Dendritic cell treated with granulocyte-macrophage colony-stimulating factor and Interleukin-4, amounts not matched to agents 40 ng/mL and 50 ng/mL, for 4 days (primary cell): ENCODE measurements at regions not wholly inside any gene's neighbourhood (a gene's known extent, or its start where the extent isn't known, plus 50 kb on each side); places are given as distances from the start of the nearest gene placed in this dataset.

ENCODE experiments used
- H3K27ac Mint-ChIP-seq: one replicate; pipeline ENCODE4 v1.8.0; 2022; ENCODE audit warnings: mild to moderate bottlenecking, mixed read lengths
- H3K27me3 Mint-ChIP-seq: one replicate; pipeline ENCODE4 v1.8.0; 2022; ENCODE audit warnings: mild to moderate bottlenecking, mixed read lengths
- H3K36me3 Mint-ChIP-seq: one replicate; pipeline ENCODE4 v1.8.0; 2022; ENCODE audit warnings: low read depth, mixed read lengths
- H3K4me1 Mint-ChIP-seq: one replicate; pipeline ENCODE4 v1.8.0; 2022; ENCODE audit warnings: low read depth, mixed read lengths
- H3K4me3 Mint-ChIP-seq: one replicate; pipeline ENCODE4 v1.8.0; 2022; ENCODE audit warnings: mild to moderate bottlenecking, moderate library complexity, mixed read lengths
- H3K9me3 Mint-ChIP-seq: one replicate; pipeline ENCODE4 v1.8.0; 2022; ENCODE audit warnings: mixed read lengths
- intact Hi-C: fragments of 100-400 bp; cut with micrococcal nuclease; formaldehyde crosslinking; loops from one replicate; pipeline ENCODE4 v1.15.0; 2022

DNA sequence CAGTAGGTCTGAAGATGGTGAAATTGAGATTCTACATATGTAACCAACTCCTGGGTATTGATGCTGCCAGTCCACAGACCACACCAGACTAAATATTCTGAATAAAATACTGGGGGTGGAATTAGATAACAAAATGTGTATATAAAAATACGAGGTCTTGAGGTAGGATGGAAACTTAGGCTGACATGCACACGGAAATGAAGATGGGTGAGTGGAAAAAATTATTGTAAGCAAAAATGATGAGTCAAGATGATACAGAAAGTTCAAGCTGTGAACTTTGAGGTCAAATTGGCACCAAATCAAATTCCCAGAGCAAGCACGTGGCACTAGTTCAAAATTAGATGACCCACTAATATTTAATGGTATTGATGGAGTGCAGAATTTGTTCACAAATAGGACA lies 713.4 kb upstream of the ACO1 start:
- H3K4me1 Mint-ChIP-seq: no peaks in the 10 kb centered on the region
- intact Hi-C loops: no loop called here
- no peaks in the 10 kb centered on the region for H3K36me3 Mint-ChIP-seq
- H3K4me3 Mint-ChIP-seq: no peak overlapping the region
- H3K27ac Mint-ChIP-seq: no peak overlapping the region
- H3K27me3 Mint-ChIP-seq: no peaks in the 10 kb centered on the region
- H3K9me3 Mint-ChIP-seq: peaks cover 7% of the 10 kb centered on the region

- no peaks in the 10 kb centered on the region for H3K36me3 Mint-ChIP-seq
- H3K9me3 Mint-ChIP-seq: no peaks in the 10 kb centered on the region
- intact Hi-C loops: no loop called here
- H3K4me3 Mint-ChIP-seq: no peak overlapping the region
- no peaks in the 10 kb centered on the region for H3K4me1 Mint-ChIP-seq
- no peak overlapping the region for H3K27ac Mint-ChIP-seq
- H3K27me3 Mint-ChIP-seq: no peaks in the 10 kb centered on the region
Observed at GRCh38 chr9:31674264-31674663, 710.2 kb upstream of the ACO1 start.

DNA sequence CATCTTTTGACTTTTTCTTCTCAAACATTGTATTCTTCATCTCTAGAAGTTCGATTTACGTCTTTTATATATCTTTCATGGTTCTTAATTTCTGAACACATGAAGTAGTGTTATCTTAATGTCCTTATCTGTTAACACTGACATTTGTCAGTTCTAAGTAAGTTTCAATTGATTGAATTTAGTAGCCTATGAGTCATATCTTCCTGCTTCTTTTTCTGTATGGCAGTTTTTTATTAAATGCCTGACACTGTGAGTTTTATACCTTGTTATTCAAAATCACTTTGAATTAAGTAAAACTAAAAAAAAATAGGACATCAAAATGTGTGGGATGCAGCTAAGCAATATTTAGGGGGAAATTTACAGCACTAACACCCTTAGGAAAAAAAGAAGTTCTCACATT lies 707.0 kb upstream of the ACO1 start:
- peaks cover 9% of the 10 kb centered on the region for H3K9me3 Mint-ChIP-seq
- no peaks in the 10 kb centered on the region for H3K4me1 Mint-ChIP-seq
- H3K27me3 Mint-ChIP-seq: no peaks in the 10 kb centered on the region
- no peak overlapping the region for H3K27ac Mint-ChIP-seq
- intact Hi-C loops: no loop called here
- no peak overlapping the region for H3K4me3 Mint-ChIP-seq
- no peaks in the 10 kb centered on the region for H3K36me3 Mint-ChIP-seq

DNA sequence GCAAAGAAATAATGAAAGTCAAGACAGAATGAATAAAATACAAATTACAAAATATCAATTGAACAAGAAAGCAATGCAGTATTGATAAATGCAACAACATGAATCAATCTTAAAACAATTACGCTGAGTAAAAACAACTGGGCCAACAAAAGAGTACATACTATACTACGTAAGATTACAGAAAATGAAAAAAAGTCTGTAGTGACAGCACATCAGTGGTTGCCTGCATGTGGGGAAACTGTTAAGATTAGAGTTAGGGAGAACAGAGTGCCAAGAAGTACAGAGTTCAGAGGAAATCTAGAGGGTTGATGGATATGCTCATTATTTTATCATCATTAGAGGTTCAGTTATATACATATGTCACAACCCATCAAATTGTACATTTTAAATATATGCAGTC lies 706.6 kb upstream of the ACO1 start:
- Mint-ChIP-seq H3K27ac (no peak overlapping the region), H3K4me3 (no peak overlapping the region), H3K4me1 (no peaks in the 10 kb centered on the region), H3K36me3 (no peaks in the 10 kb centered on the region), H3K9me3 (peaks cover 9% of the 10 kb centered on the region), H3K27me3 (no peaks in the 10 kb centered on the region)
- intact Hi-C loops: no loop called here

- no peaks in the 10 kb centered on the region for H3K27me3 Mint-ChIP-seq
- H3K4me1 Mint-ChIP-seq: no peaks in the 10 kb centered on the region
- H3K9me3 Mint-ChIP-seq: peaks cover 9% of the 10 kb centered on the region
- intact Hi-C loops: no loop called here
- H3K4me3 Mint-ChIP-seq: no peak overlapping the region
- H3K27ac Mint-ChIP-seq: no peak overlapping the region
- no peaks in the 10 kb centered on the region for H3K36me3 Mint-ChIP-seq
Observed at GRCh38 chr9:31683116-31683515, 701.3 kb upstream of the ACO1 start.

- Mint-ChIP-seq H3K36me3 (no peaks in the 10 kb centered on the region), H3K4me1 (no peaks in the 10 kb centered on the region), H3K9me3 (peaks cover 24% of the 10 kb centered on the region), H3K27me3 (no peaks in the 10 kb centered on the region), H3K27ac (no peak overlapping the region), H3K4me3 (no peak overlapping the region)
- intact Hi-C loops: no loop called here
Observed at GRCh38 chr9:31697956-31698355, 686.5 kb upstream of the ACO1 start.

DNA sequence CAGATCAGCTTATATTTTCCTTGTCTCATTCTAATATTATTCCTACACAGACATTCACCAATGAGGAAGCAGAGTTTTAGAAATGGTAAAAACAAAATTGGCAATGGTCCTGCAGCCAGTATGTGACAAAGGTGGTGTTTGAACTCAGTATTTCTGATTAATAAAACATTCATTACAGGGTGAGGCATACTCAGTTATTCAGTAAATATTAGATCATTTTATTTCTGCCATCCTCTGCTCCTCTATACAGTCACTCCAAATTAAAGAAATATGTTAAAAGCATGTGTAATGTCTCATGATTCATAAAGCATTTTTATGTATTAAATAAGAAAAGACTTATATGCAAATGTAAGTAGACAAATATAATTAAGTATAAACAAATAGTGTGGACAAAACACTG lies 684.6 kb upstream of the ACO1 start:
- Mint-ChIP-seq H3K4me1 (no peaks in the 10 kb centered on the region), H3K36me3 (no peaks in the 10 kb centered on the region), H3K4me3 (no peak overlapping the region), H3K9me3 (peaks cover 24% of the 10 kb centered on the region), H3K27me3 (no peaks in the 10 kb centered on the region), H3K27ac (no peak overlapping the region)
- intact Hi-C loops: no loop called here

- no peaks in the 10 kb centered on the region for H3K4me1 Mint-ChIP-seq
- H3K27ac Mint-ChIP-seq: no peak overlapping the region
- no peaks in the 10 kb centered on the region for H3K27me3 Mint-ChIP-seq
- no peak overlapping the region for H3K4me3 Mint-ChIP-seq
- intact Hi-C loops: no loop called here
- peaks cover 24% of the 10 kb centered on the region for H3K9me3 Mint-ChIP-seq
- H3K36me3 Mint-ChIP-seq: no peaks in the 10 kb centered on the region
Observed at GRCh38 chr9:31700252-31701045, 684.0 kb upstream of the ACO1 start.

- Mint-ChIP-seq H3K27ac (no peak overlapping the region), H3K36me3 (no peaks in the 10 kb centered on the region), H3K9me3 (peaks cover 16% of the 10 kb centered on the region), H3K4me3 (no peak overlapping the region), H3K4me1 (no peaks in the 10 kb centered on the region), H3K27me3 (no peaks in the 10 kb centered on the region)
- intact Hi-C loops: no loop called here
Observed at GRCh38 chr9:31702957-31703356, 681.5 kb upstream of the ACO1 start.

DNA sequence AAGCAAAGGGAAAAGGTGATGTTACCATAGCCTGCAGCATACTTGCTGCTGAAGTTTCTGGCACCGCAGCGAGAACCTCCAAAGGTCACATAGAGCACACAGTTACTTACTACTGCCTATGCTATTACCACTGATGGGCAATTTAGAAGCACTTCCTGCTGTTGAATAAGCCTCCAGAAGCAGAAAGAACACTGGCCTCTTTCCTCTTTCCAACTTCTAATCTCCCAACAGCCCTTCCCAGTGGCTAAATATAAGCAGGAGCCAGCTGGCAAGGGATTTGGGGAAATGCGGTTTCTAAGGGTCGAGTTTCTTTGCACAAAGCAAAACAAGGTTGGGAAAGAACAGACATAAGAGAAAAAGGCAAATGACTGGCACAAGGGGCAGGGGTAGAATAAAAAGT lies 669.2 kb upstream of the ACO1 start:
- H3K4me1 Mint-ChIP-seq: no peaks in the 10 kb centered on the region
- no peak overlapping the region for H3K27ac Mint-ChIP-seq
- peaks cover 8% of the 10 kb centered on the region for H3K9me3 Mint-ChIP-seq
- H3K4me3 Mint-ChIP-seq: no peak overlapping the region
- H3K36me3 Mint-ChIP-seq: no peaks in the 10 kb centered on the region
- intact Hi-C loops: no loop called here
- H3K27me3 Mint-ChIP-seq: no peaks in the 10 kb centered on the region

GRCh38 chr9:31719262-31719661 lies 665.2 kb upstream of the ACO1 start:
- intact Hi-C loops: no loop called here
- Mint-ChIP-seq H3K27me3 (no peaks in the 10 kb centered on the region), H3K4me1 (no peaks in the 10 kb centered on the region), H3K4me3 (no peak overlapping the region), H3K27ac (no peak overlapping the region), H3K9me3 (peaks cover 7% of the 10 kb centered on the region), H3K36me3 (no peaks in the 10 kb centered on the region)

- Mint-ChIP-seq H3K27me3 (no peaks in the 10 kb centered on the region), H3K36me3 (no peaks in the 10 kb centered on the region), H3K27ac (no peak overlapping the region), H3K9me3 (peaks cover 6% of the 10 kb centered on the region), H3K4me1 (no peaks in the 10 kb centered on the region), H3K4me3 (no peak overlapping the region)
- intact Hi-C loops: no loop called here
Observed at GRCh38 chr9:31730398-31730797, 654.0 kb upstream of the ACO1 start.

- peaks cover 6% of the 10 kb centered on the region for H3K9me3 Mint-ChIP-seq
- no peaks in the 10 kb centered on the region for H3K4me1 Mint-ChIP-seq
- H3K36me3 Mint-ChIP-seq: no peaks in the 10 kb centered on the region
- intact Hi-C loops: no loop called here
- no peak overlapping the region for H3K27ac Mint-ChIP-seq
- no peaks in the 10 kb centered on the region for H3K27me3 Mint-ChIP-seq
- no peak overlapping the region for H3K4me3 Mint-ChIP-seq
Observed at GRCh38 chr9:31733166-31733565, 651.3 kb upstream of the ACO1 start.

GRCh38 chr9:31736581-31737179 lies 647.8 kb upstream of the ACO1 start:
- no peaks in the 10 kb centered on the region for H3K9me3 Mint-ChIP-seq
- no peak overlapping the region for H3K27ac Mint-ChIP-seq
- intact Hi-C loops: no loop called here
- no peaks in the 10 kb centered on the region for H3K27me3 Mint-ChIP-seq
- H3K4me3 Mint-ChIP-seq: no peak overlapping the region
- no peaks in the 10 kb centered on the region for H3K36me3 Mint-ChIP-seq
- H3K4me1 Mint-ChIP-seq: no peaks in the 10 kb centered on the region

GRCh38 chr9:31740705-31741104 lies 643.7 kb upstream of the ACO1 start:
- Mint-ChIP-seq H3K4me1 (no peaks in the 10 kb centered on the region), H3K9me3 (no peaks in the 10 kb centered on the region), H3K4me3 (no peak overlapping the region), H3K27me3 (no peaks in the 10 kb centered on the region), H3K27ac (no peak overlapping the region), H3K36me3 (no peaks in the 10 kb centered on the region)
- intact Hi-C loops: no loop called here
